ENCODE measurements at regions not wholly inside any gene's neighbourhood (a gene's known extent, or its start where the extent isn't known, plus 50 kb on each side); places are given as distances from the start of the nearest gene placed in this dataset.

- H3K4me3 ChIP-seq (ENCODE audit: low read depth, low read length): no peak overlapping the region
- no peak for DNase-seq (ENCODE audit: low read depth)
- TF ChIP-seq MYC (IDR thresholded peaks at IDR 0.05; ENCODE audit: low read depth, low read length) (no peak), POLR2A (IDR thresholded peaks at IDR 0.05; ENCODE audit: extremely low read depth, insufficient read length) (no peak), CTCF (IDR thresholded peaks at IDR 0.05; ENCODE audit: low read depth, low read length) (no peak)
- TF ChIP-seq, protein P1, sequence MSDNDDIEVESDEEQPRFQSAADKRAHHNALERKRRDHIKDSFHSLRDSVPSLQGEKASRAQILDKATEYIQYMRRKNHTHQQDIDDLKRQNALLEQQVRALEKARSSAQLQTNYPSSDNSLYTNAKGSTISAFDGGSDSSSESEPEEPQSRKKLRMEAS (IDR thresholded peaks at IDR 0.05; ENCODE audit: low read depth, low read length): no peak
These were observed 457.2 kb downstream of the KIF16B start for GRCh38 chr20:16115911-16116552.

DNA sequence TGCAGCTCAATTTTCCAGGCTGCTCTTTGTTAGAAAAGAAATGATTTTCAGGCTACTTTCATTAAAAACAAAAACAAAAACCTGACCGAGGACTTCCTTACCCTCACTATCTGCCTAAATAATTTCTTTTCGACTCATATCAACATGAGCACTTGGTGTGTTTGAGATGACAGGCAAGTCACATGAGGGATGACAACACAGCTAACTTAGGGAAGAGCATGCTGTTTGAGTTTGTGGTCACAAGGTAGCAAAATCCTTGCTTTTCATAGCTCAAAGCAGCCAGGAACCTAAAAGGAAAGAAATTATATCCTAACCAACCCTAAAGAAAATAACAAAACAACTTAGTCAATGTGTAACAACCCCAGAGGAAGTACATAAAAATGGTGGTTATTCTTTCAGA, 459.5 kb downstream of the KIF16B start:
- DNase-seq (ENCODE audit: low read depth): no peak
- no peak for TF ChIP-seq POLR2A (IDR thresholded peaks at IDR 0.05; ENCODE audit: extremely low read depth, insufficient read length)
- TF ChIP-seq, protein P1 (IDR thresholded peaks at IDR 0.05; ENCODE audit: low read depth, low read length): no peak
- TF ChIP-seq MYC (IDR thresholded peaks at IDR 0.05; ENCODE audit: low read depth, low read length): no peak
- no peak for TF ChIP-seq CTCF (IDR thresholded peaks at IDR 0.05; ENCODE audit: low read depth, low read length)
- H3K4me3 ChIP-seq (ENCODE audit: low read depth, low read length): no peak overlapping the region

DNA sequence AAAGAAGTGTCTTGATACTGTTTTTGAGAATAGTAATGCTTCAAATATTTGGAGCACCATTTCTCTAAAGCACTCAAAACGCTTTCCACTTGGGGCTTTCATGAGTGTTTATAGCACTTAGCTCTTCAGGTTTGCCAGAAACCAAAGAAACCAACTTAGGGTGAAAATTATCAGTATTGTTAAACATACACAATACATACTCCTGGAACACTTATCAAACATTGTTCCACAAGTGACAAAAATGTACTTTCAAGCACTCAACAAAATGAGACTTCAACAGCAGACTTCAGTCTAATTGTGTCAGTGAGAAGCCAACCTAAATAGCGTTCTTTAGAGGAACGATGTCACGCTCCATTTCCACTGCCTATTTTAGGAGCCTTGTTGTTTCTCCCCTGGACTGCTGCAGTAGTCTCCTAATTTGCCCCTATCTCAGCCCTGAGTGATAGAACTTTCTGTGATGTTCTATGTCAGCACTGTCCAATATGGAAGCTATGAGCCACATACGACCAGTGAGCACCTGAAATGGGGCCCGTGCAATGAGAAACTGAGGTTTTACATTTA, 461.3 kb downstream of the KIF16B start:
- no peak for TF ChIP-seq CTCF (IDR thresholded peaks at IDR 0.05; ENCODE audit: low read depth, low read length)
- no peak overlapping the region for H3K4me3 ChIP-seq (ENCODE audit: low read depth, low read length)
- no peak for DNase-seq (ENCODE audit: low read depth)

GRCh38 chr20:16111172-16111832, 461.9 kb downstream of the KIF16B start:
- TF ChIP-seq, protein P1 (IDR thresholded peaks at IDR 0.05; ENCODE audit: low read depth, low read length): no peak
- TF ChIP-seq CTCF (IDR thresholded peaks at IDR 0.05; ENCODE audit: low read depth, low read length) (no peak), MYC (IDR thresholded peaks at IDR 0.05; ENCODE audit: low read depth, low read length) (no peak), POLR2A (IDR thresholded peaks at IDR 0.05; ENCODE audit: extremely low read depth, insufficient read length) (no peak)
- DNase-seq (ENCODE audit: low read depth): no peak
- H3K4me3 ChIP-seq (ENCODE audit: low read depth, low read length): no peak overlapping the region

DNA sequence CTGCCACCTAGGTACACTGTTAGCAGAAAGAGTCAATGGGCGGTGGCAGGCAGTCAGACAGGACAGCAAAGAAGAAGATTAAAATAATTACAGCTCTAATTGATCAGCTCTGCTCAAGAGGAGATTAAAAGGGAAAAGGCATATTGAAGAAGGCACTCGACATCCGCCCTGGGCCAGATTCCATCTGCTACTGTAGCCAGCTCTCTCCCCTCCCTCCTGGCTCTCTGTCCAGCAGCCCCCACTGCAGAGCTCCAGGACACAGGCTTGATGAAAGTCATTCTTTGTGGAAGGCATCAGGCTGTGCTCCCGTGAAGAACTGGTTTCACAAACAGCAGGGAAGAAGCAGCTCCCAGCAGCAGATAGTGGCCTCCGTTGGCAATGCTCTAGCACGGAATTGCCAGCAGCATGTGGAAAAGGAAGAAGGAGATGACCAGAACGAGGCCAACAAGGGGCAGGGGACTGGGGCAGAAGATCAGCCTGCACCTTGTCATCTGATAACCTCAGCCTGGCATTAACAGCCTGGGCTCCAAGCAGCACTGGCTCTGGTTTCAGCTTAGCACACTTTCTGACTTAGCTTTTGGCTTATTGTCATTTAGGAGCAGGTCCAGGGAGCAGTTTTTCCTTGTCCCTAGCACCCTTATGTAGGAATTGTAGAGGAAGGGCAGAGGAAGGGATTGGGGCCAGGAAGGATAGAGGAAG, 465.9 kb downstream of the KIF16B start:
- DNase-seq (ENCODE audit: low read depth): no peak
- no peak overlapping the region for H3K4me3 ChIP-seq (ENCODE audit: low read depth, low read length)
- TF ChIP-seq, protein P1 (IDR thresholded peaks at IDR 0.05; ENCODE audit: low read depth, low read length): no peak
- TF ChIP-seq MYC (IDR thresholded peaks at IDR 0.05; ENCODE audit: low read depth, low read length) (no peak), CTCF (IDR thresholded peaks at IDR 0.05; ENCODE audit: low read depth, low read length) (no peak), POLR2A (IDR thresholded peaks at IDR 0.05; ENCODE audit: extremely low read depth, insufficient read length) (no peak)

Measured in NB4 (cell line).